Bronchial epithelial cell (primary cell): ENCODE measurements at regions not wholly inside any gene's neighbourhood (a gene's known extent, or its start where the extent isn't known, plus 50 kb on each side); places are given as distances from the start of the nearest gene placed in this dataset.
"Not testable (repeated sequence)": the region's sequence is repeated elsewhere in the genome, so short reads cannot be mapped to it uniquely, and the experiment has no call there.

ENCODE experiments used
- DNase-seq: peaks from one replicate; pipeline ENCODE4 v3.0.0-alpha.2; 2010; ENCODE audit warnings: low read depth
- FAIRE-seq: peaks from 2 replicates; lab custom pipeline; 2011; peaks lifted over from hg19 to GRCh38; lab: Jason Lieb, UNC
- H3K27me3 ChIP-seq: 2 replicates; pipeline ENCODE4 v1.5.1; 2011; ENCODE audit warnings: low read length; ENCODE audit not compliant: control insufficient read depth, insufficient read depth
- H3K36me3 ChIP-seq: 2 replicates; pipeline ENCODE4 v1.5.1; 2011; ENCODE audit warnings: low read length; ENCODE audit not compliant: control insufficient read depth, insufficient read depth
- H3K4me3 ChIP-seq: 2 replicates; pipeline ENCODE4 v1.5.1; 2011; ENCODE audit warnings: mild to moderate bottlenecking, low read depth, low read length, control low read depth
- CTCF ChIP-seq: IDR thresholded peaks from 2 replicates; pipeline ENCODE4 v1.5.1; 2011; ENCODE audit warnings: mild to moderate bottlenecking, moderate library complexity, low read length, control low read depth, inconsistent platforms; ENCODE audit not compliant: insufficient read depth, severe bottlenecking

GRCh38 chr5:96326902-96327301, 106.1 kb downstream of the PCSK1 start:
- Histone ChIP-seq H3K36me3 (no peaks in the 10 kb centered on the region), H3K27me3 (no peaks in the 10 kb centered on the region), H3K4me3 (no peak overlapping the region)
- DNase-seq (no peak), FAIRE-seq (no peak)
- TF ChIP-seq CTCF: no peak

- DNase-seq (peak; percentile 97), FAIRE-seq (no peak)
- Histone ChIP-seq H3K4me3 (no peak overlapping the region), H3K36me3 (no peaks in the 10 kb centered on the region), H3K27me3 (no peaks in the 10 kb centered on the region)
- no peak for TF ChIP-seq CTCF
These were observed 108.3 kb downstream of the PCSK1 start for GRCh38 chr5:96324708-96325107.

- TF ChIP-seq CTCF: no peak
- FAIRE-seq: no peak
These were observed 110.2 kb downstream of the PCSK1 start for GRCh38 chr5:96322865-96323264.

GRCh38 chr5:96322217-96322616, 110.8 kb downstream of the PCSK1 start:
- Histone ChIP-seq H3K4me3 (no peak overlapping the region), H3K27me3 (no peaks in the 10 kb centered on the region), H3K36me3 (no peaks in the 10 kb centered on the region)
- TF ChIP-seq CTCF: no peak
- FAIRE-seq (no peak), DNase-seq (no peak)

More at GRCh38 chr5:96322865-96323264, 110.2 kb downstream of the PCSK1 start:
- DNase-seq: no peak
- Histone ChIP-seq H3K36me3 (no peaks in the 10 kb centered on the region), H3K4me3 (no peak overlapping the region), H3K27me3 (no peaks in the 10 kb centered on the region)

- Histone ChIP-seq H3K36me3 (no peaks in the 10 kb centered on the region), H3K4me3 (no peak overlapping the region), H3K27me3 (no peaks in the 10 kb centered on the region)
- FAIRE-seq (no peak), DNase-seq (peak; percentile 52)
- no peak for TF ChIP-seq CTCF
These were observed 111.7 kb downstream of the PCSK1 start for GRCh38 chr5:96321345-96321744.

GRCh38 chr5:96320797-96321196, 112.3 kb downstream of the PCSK1 start:
- Histone ChIP-seq H3K4me3 (no peak overlapping the region), H3K27me3 (no peaks in the 10 kb centered on the region), H3K36me3 (no peaks in the 10 kb centered on the region)
- peak; percentile 81 for DNase-seq
- no peak for TF ChIP-seq CTCF
- FAIRE-seq: no peak

- H3K36me3 ChIP-seq, FAIRE-seq, H3K4me3 ChIP-seq, H3K27me3 ChIP-seq: not testable (repeated sequence)
- peak; percentile 48 for DNase-seq
These were observed 112.9 kb downstream of the PCSK1 start for GRCh38 chr5:96319981-96320739.
